Vagina (tissue), 2 donors: ENCODE measurements at regions not wholly inside any gene's neighbourhood (a gene's known extent, or its start where the extent isn't known, plus 50 kb on each side); places are given as distances from the start of the nearest gene placed in this dataset.

ENCODE experiments used
- POLR2A ChIP-seq, 2 donors: fragments of 450-650 bp; IDR thresholded peaks; one replicate each; pipeline ENCODE4 v1.6.1; 2017; ENCODE audit warnings: antibody characterized with exemption in 2 of 2, mild to moderate bottlenecking in 2 of 2, moderate library complexity in 2 of 2
- POLR2AphosphoS5 ChIP-seq, 2 donors: sonication (generic); formaldehyde crosslinking; IDR thresholded peaks; one replicate each; pipeline ENCODE4 v1.9.0; 2017; ENCODE audit warnings: antibody characterized with exemption in 2 of 2, mild to moderate bottlenecking in 2 of 2, low read depth in 1 of 2; ENCODE audit not compliant: insufficient read depth in 1 of 2
- TF ChIP-seq, protein P1 (sequence below), 3 experiments: fragments of 450-650 bp in 2 of 3; fragments of 200-600 bp in 1 of 3; sonication (generic) in 1 of 3; IDR thresholded peaks; one replicate each; pipeline ENCODE4 v1.5.1; 2017 to 2019; ENCODE audit warnings: antibody characterized with exemption in 3 of 3, mild to moderate bottlenecking in 2 of 3, moderate library complexity in 2 of 3

DNA sequence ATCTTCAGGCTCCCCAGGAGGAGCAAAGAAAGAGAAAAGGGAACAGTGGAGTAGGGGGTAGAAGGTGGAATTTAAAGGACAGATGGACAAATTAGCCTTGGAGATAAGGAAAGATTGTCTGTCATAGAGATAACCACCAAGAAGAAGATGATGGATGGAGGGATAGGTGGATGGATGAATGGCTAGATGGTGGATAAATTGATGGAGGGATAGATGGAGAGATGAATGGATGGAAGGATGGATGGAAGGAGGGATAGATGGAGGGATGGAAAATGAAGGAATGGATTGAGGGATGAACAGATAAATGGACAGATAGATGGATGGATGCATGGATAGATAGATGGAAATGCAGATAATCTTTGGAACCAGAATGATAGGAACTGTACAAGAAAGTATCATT lies 102.8 kb downstream of the TNFAIP3 start:
- TF ChIP-seq, protein P1, sequence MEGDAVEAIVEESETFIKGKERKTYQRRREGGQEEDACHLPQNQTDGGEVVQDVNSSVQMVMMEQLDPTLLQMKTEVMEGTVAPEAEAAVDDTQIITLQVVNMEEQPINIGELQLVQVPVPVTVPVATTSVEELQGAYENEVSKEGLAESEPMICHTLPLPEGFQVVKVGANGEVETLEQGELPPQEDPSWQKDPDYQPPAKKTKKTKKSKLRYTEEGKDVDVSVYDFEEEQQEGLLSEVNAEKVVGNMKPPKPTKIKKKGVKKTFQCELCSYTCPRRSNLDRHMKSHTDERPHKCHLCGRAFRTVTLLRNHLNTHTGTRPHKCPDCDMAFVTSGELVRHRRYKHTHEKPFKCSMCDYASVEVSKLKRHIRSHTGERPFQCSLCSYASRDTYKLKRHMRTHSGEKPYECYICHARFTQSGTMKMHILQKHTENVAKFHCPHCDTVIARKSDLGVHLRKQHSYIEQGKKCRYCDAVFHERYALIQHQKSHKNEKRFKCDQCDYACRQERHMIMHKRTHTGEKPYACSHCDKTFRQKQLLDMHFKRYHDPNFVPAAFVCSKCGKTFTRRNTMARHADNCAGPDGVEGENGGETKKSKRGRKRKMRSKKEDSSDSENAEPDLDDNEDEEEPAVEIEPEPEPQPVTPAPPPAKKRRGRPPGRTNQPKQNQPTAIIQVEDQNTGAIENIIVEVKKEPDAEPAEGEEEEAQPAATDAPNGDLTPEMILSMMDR (IDR thresholded peaks at IDR 0.05): no peak
- no peak for TF ChIP-seq POLR2A (IDR thresholded peaks at IDR 0.05)
- TF ChIP-seq POLR2AphosphoS5 (IDR thresholded peaks at IDR 0.05; ENCODE audit: insufficient read depth in 1 of 2, low read depth in 1 of 2): no peak
